NCI-H526 treated with DMSO at 0.1 percent for 48 hours (cell line): ENCODE measurements at regions not wholly inside any gene's neighbourhood (a gene's known extent, or its start where the extent isn't known, plus 50 kb on each side); places are given as distances from the start of the nearest gene placed in this dataset.

Source experiments
- DNase-seq: peaks from one replicate; lab custom pipeline; 2025; lab: John Stamatoyannopoulos, UW

GRCh38 chr1:187091666-187092065 is 262.9 kb downstream of the PLA2G4A start:
- no peak for DNase-seq

- DNase-seq: no peak
Observed at GRCh38 chr1:187092104-187092503, 263.4 kb downstream of the PLA2G4A start.

DNA sequence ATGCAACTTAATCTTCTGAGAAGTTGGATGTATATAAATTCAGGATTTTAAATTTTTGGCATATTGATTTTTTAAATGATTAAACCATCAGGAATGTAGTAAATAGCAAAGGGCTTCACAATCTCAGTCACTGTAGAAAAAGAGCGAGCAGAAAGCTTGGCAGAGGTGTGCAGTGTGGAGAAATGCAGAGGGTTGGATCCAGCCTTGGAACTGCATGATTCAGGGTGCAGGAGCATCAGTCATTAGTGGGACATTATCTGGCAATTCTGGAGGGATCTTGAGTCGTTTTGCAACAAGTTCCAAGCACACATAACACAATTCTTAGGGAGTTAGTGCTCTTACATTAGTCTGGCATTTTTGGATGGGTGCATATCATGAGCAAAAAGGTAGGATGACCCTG is 267.9 kb downstream of the PLA2G4A start:
- DNase-seq: no peak

DNA sequence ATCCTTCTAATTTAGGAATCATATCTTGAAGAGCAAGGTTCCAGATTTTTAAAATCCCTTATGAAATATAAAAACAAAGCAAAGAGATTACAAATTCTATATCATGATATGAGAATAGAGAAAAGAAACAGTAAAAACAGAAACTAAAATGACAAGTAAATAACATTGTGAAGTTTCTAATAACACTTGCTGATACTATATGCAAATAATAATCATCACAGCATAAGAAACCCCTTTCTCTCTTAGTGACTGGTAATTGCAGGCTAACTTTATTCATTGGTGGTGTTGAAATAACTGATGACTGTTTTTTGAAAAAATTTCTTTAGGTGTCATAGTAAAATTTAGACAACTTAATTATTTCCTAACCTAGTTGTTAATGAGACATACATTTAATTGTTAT is 281.6 kb downstream of the PLA2G4A start:
- DNase-seq: no peak

GRCh38 chr1:187114792-187115191 is 286.0 kb downstream of the PLA2G4A start:
- no peak for DNase-seq

DNA sequence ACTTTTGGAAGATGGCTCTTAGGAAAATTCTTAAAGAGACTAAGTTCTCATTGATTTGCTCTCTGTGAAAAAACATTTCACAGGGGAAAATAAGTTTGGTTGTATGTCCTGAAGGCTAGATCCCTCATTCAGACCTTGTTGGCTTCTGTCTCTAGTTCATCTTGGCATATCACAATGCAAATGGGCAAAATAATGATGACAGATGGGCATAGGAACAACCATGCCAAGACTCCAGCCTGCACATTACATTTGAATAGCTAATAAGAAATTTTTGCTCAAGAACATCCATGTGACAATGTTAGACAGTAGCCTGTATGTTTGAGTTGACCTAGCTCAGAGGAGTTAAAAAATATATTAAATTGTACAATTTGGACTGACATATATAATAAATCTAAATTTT is 292.9 kb downstream of the PLA2G4A start:
- DNase-seq: no peak

DNA sequence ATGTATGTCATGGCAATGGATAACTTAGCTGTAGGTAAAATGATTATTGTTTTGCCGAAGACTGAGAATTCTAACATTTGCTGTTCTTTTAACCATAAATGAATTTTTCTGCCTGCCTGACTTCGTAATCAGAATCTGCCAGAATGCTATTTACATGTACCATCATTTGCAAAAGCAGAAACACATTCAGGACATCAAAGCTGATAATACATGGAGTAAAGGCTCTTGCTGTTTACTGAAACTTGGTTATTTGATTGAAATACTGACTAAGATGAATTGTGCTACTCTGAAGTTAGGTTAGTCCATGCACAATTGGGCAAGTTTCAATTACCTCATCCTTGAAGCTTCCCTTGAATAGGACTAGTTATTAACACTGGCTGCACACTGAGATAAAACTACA is 293.8 kb downstream of the PLA2G4A start:
- no peak for DNase-seq

- no peak for DNase-seq
Observed at GRCh38 chr1:187129132-187129531, 300.4 kb downstream of the PLA2G4A start.

GRCh38 chr1:187143783-187144182 is 315.0 kb downstream of the PLA2G4A start:
- no peak for DNase-seq

GRCh38 chr1:187146388-187146787 is 317.6 kb downstream of the PLA2G4A start:
- DNase-seq: no peak

GRCh38 chr1:187151555-187151954 is 322.8 kb downstream of the PLA2G4A start:
- no peak for DNase-seq

DNA sequence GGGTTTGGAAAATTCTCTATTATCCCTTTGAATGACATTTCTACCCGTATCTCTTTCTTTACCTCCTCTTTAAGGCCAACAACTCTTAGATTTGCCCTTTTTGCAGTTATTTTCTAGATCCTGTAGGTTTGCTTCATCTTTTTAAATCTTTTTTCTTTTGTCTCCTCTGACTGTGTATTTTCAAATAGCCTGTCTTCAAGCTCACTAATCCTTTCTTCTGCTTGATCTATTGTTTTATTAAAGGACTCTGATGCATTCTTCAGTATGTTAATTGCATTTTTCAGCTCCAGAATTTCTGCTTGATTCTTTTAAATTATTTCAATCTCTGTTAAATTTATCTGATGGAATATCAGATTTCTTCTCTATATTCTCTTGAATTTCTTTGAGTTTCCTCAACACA is 324.3 kb downstream of the PLA2G4A start:
- no peak for DNase-seq

- no peak for DNase-seq
Observed at GRCh38 chr1:187157115-187157514, 328.4 kb downstream of the PLA2G4A start.

DNA sequence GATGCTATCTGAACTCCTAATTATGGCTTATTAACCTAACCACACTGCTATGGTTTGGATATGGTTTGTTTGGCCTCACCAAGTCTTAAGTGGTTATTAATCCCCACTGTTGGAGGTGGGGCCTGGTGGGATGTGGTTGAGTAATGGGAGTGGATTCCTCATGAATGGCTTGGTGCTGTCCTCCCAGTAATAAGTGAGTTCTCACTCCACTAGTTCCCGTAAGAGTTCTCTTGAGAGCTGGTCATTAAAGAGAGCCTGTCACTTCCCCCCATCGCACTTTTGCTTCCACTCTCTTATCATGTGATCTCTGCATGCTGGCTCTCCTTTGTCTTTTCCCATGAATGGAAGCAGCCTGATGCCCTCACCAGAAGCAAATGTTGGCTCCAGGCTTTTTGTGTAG is 328.8 kb downstream of the PLA2G4A start:
- no peak for DNase-seq

GRCh38 chr1:187167555-187167954 is 338.8 kb downstream of the PLA2G4A start:
- DNase-seq: no peak

DNA sequence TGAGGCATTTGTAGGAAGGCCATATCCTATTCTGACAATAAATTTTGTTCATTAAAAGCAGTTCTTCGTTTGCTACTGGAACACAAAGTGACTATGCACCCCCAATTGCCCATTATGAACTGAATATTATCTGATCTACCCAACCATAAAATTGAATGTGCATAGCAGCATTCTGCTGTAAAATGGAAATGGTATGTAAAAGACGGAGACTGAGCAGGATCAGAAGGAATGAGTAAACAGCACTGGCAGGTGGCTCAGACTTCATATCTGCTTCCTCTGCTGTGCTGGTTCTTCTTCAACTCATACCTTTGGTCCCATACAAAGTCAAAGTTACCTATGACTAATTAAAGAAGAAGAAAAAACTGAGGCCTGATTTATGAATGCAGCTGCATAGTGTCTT is 339.5 kb downstream of the PLA2G4A start:
- DNase-seq: peak; percentile 99

GRCh38 chr1:187185389-187185788 is 356.6 kb downstream of the PLA2G4A start:
- no peak for DNase-seq

DNA sequence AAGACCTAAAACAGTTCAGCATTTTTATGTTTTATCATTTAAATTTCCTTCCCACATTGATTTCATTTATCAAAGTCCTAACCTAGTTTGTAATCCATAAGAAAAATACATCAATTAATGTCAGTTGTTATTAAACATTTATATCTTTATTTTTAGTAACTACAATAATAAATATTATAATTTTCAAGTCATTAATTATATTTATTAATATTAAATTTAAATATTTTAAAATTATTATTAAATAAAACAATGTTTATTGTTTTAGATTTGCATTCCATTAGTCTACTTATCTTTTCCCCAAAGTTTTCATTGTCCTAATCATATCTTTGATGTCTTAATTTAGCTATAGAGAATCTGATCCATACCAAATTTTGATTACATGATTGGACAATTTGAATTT is 368.9 kb downstream of the PLA2G4A start:
- DNase-seq: no peak

GRCh38 chr1:187203257-187203656 is 374.5 kb downstream of the PLA2G4A start:
- DNase-seq: no peak

GRCh38 chr1:187212377-187212776 is 383.6 kb downstream of the PLA2G4A start:
- no peak for DNase-seq

DNA sequence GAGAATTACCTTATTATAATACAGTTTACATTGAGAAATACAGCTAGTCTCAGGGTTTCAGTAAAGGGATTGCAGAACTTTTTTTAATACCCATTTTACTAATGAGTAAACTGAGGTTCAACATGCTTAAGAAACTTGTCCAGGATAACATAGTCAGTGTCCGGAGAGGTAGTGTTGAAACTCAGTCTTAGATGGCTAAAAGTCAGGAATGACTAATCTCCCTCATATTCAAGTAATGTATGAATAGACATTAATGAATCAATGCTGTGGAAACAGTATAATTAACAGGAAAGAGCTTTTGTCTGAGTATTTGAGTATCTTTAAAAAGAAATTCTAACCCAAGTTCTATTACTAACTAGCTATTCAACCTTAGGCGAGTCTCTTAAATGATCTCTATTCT is 397.6 kb downstream of the PLA2G4A start:
- no peak for DNase-seq

DNA sequence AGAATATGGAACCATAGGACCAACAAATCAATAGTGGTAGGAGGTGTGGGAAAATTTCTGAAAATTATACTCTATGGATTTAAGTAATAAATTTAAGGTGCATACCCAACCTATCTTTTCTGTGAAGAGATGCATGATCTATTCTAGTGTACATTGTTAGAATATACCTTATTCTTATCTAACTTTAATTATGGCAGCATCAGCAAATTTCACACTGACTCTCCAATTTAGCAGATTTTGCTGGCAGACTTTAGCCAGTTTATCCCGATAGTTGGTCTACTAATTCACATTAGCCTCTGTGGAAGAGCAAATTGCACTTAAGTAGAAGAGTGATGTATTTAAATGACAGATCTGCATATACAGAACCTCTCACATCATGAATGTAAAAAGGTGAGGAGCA is 400.0 kb downstream of the PLA2G4A start:
- DNase-seq: no peak

GRCh38 chr1:187229496-187229895 is 400.7 kb downstream of the PLA2G4A start:
- no peak for DNase-seq

DNA sequence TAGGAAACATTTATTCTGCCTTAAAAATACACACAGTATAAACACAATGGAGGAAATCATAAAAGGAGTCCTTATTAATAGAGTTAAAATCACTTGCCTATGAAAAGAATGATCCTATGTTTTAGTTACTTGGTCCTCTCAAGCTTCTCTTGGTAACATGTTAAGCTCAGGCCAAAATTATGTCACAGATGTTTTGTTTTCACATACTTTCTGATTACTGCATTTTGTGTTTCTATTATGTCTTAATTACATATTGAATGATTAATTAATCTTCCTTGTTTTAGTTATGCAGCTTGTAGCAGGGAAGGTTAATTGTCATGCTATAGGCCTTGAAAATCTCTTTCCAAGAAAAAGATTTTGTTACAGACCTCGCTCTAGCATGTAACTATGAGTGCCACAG is 406.0 kb downstream of the PLA2G4A start:
- no peak for DNase-seq

DNA sequence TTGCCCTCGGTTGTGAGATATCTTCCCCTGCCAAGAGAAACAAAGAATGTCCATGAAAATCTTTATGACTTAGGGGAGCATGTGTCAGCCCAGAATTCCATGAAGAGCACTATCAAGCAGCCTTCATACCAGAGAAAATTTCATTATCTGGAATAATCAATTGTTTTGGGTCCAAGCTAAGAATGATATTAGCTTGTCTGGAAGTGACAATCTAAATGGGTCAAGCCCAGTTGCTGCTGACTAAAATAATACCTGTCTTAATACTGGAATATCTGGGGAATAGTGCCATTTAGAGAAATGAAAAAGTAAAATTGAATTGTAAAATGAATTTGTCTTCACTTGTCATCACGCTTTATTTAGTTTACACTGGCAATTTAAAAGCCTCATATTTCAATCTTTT is 407.4 kb downstream of the PLA2G4A start:
- no peak for DNase-seq
